Right cardiac atrium (tissue), 5 donors: ENCODE measurements at regions not wholly inside any gene's neighbourhood (a gene's known extent, or its start where the extent isn't known, plus 50 kb on each side); places are given as distances from the start of the nearest gene placed in this dataset.
A peak's percentile ranks its signal among the peaks of the same experiment; 100 is the strongest.

ENCODE experiments used
- ATAC-seq, 2 donors: fragments of 200-7000 bp; cut with Tn5 transposase; one replicate each; pipeline versions ENCODE4 v1.8.0 to v1.9.1; 2020; ENCODE audit warnings: moderate library complexity in 2 of 2, mild to moderate bottlenecking in 1 of 2
- DNase-seq, 3 donors: peaks; one replicate each; pipeline ENCODE4 v3.0.0-alpha.2; 2020
- H3K27ac ChIP-seq: one replicate; pipeline ENCODE4 v1.5.1; 2013; ENCODE audit warnings: mild to moderate bottlenecking, low read length, control low read depth, moderate library complexity
- H3K27me3 ChIP-seq: one replicate; pipeline ENCODE4 v1.6.1; 2013; ENCODE audit not compliant: control insufficient read depth, insufficient read depth
- H3K4me1 ChIP-seq: one replicate; pipeline ENCODE4 v1.6.1; 2013; ENCODE audit warnings: low read length; ENCODE audit not compliant: control insufficient read depth, insufficient read depth
- H3K4me3 ChIP-seq: one replicate; pipeline ENCODE4 v1.5.1; 2013; ENCODE audit warnings: low read length, control low read depth
- H3K9me3 ChIP-seq: one replicate; pipeline ENCODE4 v1.6.1; 2013; ENCODE audit warnings: low read length; ENCODE audit not compliant: control insufficient read depth
- WGBS: extraction: QIAGEN DNeasy Blood & Tissue Kit; methylation state at CpG from one replicate; pipeline ENCODE4 v1.1.7; 2013; 5-methylcytosine and 5-hydroxymethylcytosine counted together
- intact Hi-C, 4 donors: fragments of 100-400 bp; cut with DNase I; formaldehyde crosslinking; loops; one replicate each; pipeline versions ENCODE4 v1.11.0 to v1.14.0; 2022 to 2023
- donor health status: healthy with polysubstance abuse.
- donor health status: DM: no; HTN: yes; CAD: no.
- donor health status: DM: no; HTN: no; CAD: no.
- donor health status: DM: no; HTN: yes; CAD: no; lungs with severe emphysema.
- donor health status: DM: yes; HTN: yes; CAD: no.

DNA sequence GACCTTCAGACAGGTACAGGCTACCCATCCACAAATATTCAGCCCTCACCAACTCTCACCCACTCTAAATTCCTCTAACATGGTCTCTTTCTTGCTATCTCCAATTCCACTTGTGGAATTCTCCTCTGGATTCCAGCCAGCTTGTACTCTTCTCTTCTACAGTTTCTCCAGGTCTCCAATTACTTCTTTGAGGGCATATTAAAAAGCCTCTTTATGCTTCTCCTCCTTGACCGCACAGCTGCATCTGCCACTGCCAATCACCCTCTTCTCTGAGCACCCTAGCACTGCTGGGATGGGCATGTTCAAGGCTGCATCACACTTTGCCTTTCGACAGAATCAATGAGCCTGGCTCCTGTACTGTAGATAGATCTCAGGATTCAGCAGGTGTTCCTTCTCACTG is 101.5 kb upstream of the ANKRD1 start:
- no peaks in the 10 kb centered on the region for H3K27me3 ChIP-seq
- ATAC-seq: peak in 1 of 2 donors; percentile 30
- H3K27ac ChIP-seq: peak overlapping the region; percentile 84
- DNase-seq: no peak
- 62% methylated on average over 2 of the region's 2 CpGs for WGBS
- intact Hi-C loops: no loop called here
- peaks cover 4% of the 10 kb centered on the region for H3K4me1 ChIP-seq
- H3K9me3 ChIP-seq: no peaks in the 10 kb centered on the region
- H3K4me3 ChIP-seq: no peak overlapping the region

DNA sequence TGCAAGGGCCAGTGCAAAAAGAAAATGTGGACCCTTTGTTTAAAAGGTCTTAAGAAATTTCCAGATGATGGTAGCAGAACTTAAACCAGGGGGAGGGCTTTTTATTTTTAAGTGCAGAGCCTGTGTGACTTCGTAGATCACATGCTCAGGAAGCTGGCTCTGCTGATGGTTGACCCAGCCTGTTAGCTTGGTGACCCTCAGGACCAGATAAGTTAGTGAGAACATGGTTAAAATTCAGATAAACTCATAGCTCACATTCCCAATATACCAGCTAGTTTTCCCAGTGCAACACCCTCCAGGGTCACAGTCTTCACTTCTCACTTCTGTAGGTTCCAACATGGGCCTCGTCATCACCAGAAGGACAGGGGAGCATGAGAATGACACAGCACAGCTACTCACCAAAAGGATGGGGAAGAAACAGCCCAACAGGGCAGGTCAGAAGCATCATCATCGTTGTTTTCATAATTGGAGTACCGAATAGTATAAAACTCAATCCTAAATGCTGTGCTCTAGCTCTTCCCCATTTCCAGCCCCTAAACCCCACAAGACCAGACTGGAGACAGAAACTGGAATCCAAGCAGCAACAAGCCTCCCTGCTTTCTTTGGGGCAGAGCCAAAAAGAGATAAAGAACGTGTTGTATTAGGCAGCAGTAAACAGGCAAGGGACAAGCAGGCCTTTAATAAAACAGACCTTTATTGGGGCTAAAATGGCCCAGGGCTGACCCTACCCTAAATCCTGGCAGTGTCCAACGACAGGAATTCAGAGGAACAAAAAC is 102.2 kb upstream of the ANKRD1 start:
- ATAC-seq (peak; percentile 77 to 92), DNase-seq (peak in 1 of 3 donors; percentile 49)
- no peaks in the 10 kb centered on the region for H3K9me3 ChIP-seq
- intact Hi-C loops: no loop called here
- peaks cover 4% of the 10 kb centered on the region for H3K4me1 ChIP-seq
- peak overlapping the region; percentile 86 for H3K27ac ChIP-seq
- WGBS: 27% methylated on average over 6 of the region's 6 CpGs
- no peaks in the 10 kb centered on the region for H3K27me3 ChIP-seq
- no peak overlapping the region for H3K4me3 ChIP-seq

DNA sequence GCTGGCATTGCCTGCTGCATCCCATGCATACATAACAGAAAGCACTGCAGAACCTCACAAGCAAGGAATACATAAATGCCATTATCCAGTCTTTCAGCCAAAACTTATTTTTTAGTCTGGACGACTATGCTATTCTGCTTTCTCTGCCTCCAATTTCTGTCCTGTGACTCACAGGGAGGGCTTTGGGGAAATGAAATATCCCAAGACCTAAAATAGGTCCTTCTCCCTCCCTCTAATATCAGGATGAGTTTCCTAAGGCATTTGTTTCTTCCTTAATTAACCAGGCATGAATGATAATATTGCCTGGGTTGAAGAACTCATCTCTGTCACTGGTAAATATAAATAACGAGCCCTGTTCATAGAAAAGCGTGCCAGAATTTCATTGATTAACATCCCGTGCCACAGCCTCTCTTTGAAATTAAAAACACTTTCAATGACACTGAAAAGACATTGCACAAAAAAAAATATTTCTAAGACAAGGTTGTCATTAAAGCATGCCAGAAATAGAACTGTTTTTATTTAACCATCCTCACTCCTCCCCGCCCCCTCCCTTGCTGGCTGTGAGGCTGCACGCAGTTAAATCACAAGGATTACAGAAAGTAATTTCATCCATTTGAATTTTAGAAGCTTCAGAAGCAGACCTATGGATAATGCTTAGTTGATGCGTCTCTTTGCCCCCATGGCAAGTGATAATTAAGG is 103.0 kb upstream of the ANKRD1 start:
- Histone ChIP-seq H3K27me3 (no peaks in the 10 kb centered on the region), H3K9me3 (no peaks in the 10 kb centered on the region), H3K27ac (peak overlapping the region; percentile 86), H3K4me3 (no peak overlapping the region), H3K4me1 (peaks cover 4% of the 10 kb centered on the region)
- intact Hi-C loops: no loop called here
- WGBS: 36% methylated on average over 7 of the region's 7 CpGs
- DNase-seq (peak in 1 of 3 donors; percentile 51), ATAC-seq (peak; percentile 65 to 72)

DNA sequence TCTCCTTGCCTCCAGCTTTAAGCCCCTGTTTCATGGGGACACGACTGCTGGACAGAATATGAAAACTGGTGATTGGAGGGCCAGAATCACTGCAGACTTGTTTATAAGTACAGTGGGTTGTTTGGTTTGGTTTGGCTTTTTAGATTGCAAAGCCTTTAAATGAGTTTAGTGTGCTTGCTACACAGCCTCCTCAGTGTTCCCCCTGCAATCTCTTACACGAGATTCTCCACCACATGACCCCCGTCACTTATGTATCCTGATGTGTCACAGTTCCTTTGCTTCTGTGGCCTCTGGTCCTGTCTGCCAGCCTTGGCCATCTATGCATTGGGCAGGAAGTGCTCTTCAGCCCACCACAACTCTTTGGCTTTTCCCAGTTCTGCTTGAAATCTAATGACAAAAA is 103.7 kb upstream of the ANKRD1 start:
- no peaks in the 10 kb centered on the region for H3K27me3 ChIP-seq
- DNase-seq (no peak), ATAC-seq (peak in 1 of 2 donors; percentile 25)
- peak overlapping the region; percentile 55 for H3K27ac ChIP-seq
- WGBS: 42% methylated on average over 3 of the region's 3 CpGs
- H3K9me3 ChIP-seq: no peaks in the 10 kb centered on the region
- H3K4me1 ChIP-seq: peaks cover 4% of the 10 kb centered on the region
- intact Hi-C loops: no loop called here
- no peak overlapping the region for H3K4me3 ChIP-seq

DNA sequence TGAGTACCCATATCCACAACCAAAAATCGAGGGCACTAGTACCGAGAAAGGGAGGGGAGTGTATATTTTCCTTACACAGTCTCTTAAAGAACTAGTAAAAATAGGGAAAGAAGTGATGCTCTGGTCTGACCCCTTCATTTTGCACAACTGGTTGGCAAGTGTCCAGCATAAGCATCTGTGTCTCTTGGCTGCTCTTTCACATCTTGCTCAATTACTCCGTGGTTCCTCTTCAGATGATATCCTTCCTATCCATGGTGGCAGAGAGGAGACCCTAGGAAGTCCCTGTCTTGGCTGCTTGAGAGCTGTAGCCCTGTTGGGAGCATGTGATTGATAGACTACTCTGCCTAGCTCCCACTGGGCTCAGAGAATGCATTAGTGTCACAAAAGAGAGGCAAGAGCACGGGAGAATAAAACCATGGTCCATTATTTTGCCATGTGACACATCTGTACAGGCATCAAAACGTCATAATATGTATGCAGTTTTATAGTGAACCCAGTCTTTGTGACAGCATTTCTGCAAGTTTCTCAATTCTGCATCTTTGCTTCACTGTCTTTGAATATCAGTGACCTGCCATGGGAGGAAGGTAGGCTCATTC is 111.8 kb upstream of the ANKRD1 start:
- no peaks in the 10 kb centered on the region for H3K27me3 ChIP-seq
- no peaks in the 10 kb centered on the region for H3K9me3 ChIP-seq
- no peak overlapping the region for H3K4me3 ChIP-seq
- no peaks in the 10 kb centered on the region for H3K4me1 ChIP-seq
- H3K27ac ChIP-seq: no peak overlapping the region
- 52% methylated on average over 5 of the region's 5 CpGs for WGBS
- ATAC-seq: peak; percentile 52 to 64
- intact Hi-C loops: no loop called here
- DNase-seq: peak in 2 of 3 donors; percentile 44 to 48

DNA sequence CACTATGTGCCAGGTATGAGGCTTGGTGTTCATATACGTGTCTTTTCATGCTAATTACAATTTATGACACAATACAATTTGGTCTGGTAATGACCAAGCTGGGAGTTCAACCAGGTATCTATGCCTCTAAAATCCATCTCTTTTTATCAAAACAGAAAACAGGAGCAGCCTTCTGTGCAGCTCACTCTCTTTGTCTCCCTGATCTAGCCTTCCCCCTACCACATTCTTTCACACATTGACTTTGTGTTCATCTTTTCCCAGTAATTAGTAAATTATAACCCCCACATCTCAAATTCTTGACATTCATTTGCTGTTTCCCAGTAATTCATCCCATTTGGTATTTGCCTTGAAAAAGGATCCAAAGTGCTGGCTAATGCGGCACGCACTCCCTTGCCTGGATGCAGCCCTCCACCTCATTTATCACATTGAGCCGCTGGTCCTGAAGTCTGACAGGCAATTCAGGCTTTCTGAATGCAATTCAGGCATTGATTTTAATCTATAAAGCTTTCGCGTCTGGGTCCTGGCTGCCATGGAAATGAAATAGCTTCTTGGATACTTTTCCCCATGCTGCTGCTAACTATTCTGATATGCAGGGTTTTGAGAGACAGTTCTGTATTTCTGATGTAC is 112.5 kb upstream of the ANKRD1 start:
- no peak for DNase-seq
- intact Hi-C loops: no loop called here
- no peaks in the 10 kb centered on the region for H3K27me3 ChIP-seq

DNA sequence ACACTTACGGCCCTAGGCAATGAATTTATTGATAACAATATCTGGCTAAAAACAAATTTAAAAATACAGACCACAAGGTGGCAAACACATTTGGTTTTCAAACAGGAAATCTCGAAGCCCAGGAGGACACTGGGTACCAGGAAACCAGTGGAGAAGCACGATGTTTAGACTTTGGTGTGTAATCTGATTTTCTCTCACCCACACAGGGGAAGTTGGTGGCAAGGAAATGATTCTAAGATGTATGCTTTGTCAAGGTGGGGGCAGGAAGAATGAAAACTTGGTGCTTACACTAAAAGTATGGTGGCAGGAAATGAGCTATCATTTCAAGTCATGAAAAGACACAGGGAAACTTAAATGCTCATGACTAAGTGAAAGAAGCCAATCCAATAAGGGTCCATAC is 113.2 kb upstream of the ANKRD1 start:
- Histone ChIP-seq H3K27ac (no peak overlapping the region), H3K4me1 (peaks cover 2% of the 10 kb centered on the region), H3K4me3 (no peak overlapping the region), H3K9me3 (no peaks in the 10 kb centered on the region), H3K27me3 (no peaks in the 10 kb centered on the region)
- intact Hi-C loops: no loop called here
- DNase-seq: no peak
- WGBS: 60% methylated on average over 3 of the region's 3 CpGs
- no peak for ATAC-seq

More for the DNA sequence above, 112.5 kb upstream of the ANKRD1 start:
- no peaks in the 10 kb centered on the region for H3K9me3 ChIP-seq
- WGBS: 81% methylated on average over 6 of the region's 6 CpGs
- ATAC-seq: no peak
- H3K4me1 ChIP-seq: peaks cover 2% of the 10 kb centered on the region
- no peak overlapping the region for H3K27ac ChIP-seq
- no peak overlapping the region for H3K4me3 ChIP-seq

DNA sequence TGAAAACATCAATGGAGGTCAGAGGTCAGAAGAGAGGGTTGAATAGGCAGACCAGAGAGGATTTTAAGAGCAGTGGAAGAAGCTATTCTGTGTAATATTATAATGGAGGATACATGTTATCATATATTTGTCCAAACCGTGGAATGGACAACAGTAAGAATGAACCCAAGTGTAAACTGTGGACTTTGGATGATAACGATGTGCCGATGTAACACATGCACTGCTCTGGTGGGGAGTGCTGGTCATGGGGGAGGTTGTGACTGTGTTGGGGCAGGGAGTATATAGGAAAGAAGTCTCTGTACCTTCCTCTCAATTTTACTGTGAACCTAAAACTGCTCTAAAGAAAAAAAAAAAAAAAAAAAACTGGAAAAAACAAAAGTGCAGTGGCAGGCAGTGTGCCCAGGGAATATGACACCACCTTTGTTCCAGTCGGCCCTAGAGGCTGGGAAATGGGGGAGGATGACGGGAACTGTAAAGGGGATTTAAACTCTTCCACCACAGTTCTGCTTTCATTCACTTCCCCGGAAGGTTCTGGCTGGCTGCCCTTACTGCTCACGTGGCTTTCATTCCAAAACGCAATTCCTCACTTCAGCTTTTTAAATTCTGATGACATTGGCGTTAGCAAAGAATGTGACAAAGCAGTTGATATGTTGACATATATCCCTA is 113.7 kb upstream of the ANKRD1 start:
- Histone ChIP-seq H3K4me1 (peaks cover 2% of the 10 kb centered on the region), H3K9me3 (no peaks in the 10 kb centered on the region), H3K4me3 (no peak overlapping the region), H3K27me3 (no peaks in the 10 kb centered on the region), H3K27ac (no peak overlapping the region)
- ATAC-seq (peak; percentile 78 to 81), DNase-seq (peak; percentile 82 to 89 (median 86))
- WGBS: 19% methylated on average over 9 of the region's 9 CpGs
- intact Hi-C loops: no loop called here

DNA sequence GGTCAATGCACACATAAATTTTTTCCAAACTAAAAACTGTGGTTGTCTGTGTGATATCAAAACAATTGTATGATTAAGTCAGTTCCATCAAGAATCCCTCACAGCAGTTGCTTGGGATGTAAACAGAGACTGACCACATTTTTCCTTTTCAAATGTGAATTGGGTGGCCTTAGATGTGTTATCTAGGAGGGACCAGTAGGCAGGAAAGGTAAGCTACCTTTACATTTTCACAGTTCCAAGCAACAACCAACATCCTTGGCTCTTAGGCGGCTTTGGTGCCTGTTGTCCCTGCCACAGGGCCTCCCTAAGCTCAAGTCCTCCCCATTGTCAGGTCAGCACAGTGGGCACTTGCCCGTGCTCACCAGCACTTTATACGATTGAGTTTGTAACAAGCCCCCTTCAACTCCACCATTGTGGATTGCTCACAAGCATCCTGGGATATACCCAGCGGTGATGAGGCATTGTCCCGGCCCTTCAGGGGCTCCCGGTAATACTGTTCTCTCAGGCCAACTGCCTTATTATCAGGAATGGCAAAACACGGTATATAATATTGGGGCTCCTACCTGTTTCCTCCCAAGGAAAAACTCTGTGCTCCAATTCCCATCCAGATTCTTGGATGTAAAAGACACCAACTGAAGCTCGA is 114.9 kb upstream of the ANKRD1 start:
- Histone ChIP-seq H3K27ac (no peak overlapping the region), H3K4me1 (peaks cover 2% of the 10 kb centered on the region), H3K27me3 (no peaks in the 10 kb centered on the region), H3K9me3 (no peaks in the 10 kb centered on the region), H3K4me3 (no peak overlapping the region)
- DNase-seq: no peak
- WGBS: 87% methylated on average over 8 of the region's 8 CpGs
- intact Hi-C loops: no loop called here
- ATAC-seq: no peak

DNA sequence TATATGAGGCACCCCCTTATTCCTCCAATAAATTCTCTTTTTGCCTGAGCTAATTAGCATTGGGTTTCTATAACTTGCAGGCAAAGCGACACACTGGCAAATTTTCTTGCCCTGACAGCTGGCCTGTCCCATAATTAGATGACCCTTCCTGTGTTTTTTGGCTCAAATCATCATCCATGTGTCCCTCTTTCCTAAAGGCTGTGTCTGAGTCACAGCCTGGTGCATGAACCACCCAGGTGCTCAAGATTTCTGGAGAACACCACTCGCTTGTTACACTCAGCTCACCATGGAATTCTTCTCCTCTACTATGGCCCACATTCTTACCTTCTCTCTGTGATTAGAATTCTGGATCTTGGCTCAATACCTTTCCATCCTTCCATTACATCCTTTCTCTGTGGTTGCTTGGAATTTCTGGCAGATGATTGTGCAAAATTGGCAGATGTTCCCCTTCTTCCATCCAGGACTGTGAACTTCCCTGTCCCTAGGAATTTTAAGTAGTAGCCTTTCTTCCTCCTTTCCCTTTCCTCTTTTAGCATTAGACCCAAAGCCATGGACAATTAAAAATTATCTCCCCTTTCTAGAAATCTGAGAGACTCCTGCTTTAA is 116.0 kb upstream of the ANKRD1 start:
- no peaks in the 10 kb centered on the region for H3K27me3 ChIP-seq
- 75% methylated on average over 2 of the region's 2 CpGs for WGBS
- intact Hi-C loops: no loop called here
- no peak overlapping the region for H3K4me3 ChIP-seq
- no peak overlapping the region for H3K27ac ChIP-seq
- DNase-seq (no peak), ATAC-seq (no peak)
- peaks cover 2% of the 10 kb centered on the region for H3K4me1 ChIP-seq
- H3K9me3 ChIP-seq: no peaks in the 10 kb centered on the region
